ENCODE measurements at regions not wholly inside any gene's neighbourhood (a gene's known extent, or its start where the extent isn't known, plus 50 kb on each side); places are given as distances from the start of the nearest gene placed in this dataset.

DNA sequence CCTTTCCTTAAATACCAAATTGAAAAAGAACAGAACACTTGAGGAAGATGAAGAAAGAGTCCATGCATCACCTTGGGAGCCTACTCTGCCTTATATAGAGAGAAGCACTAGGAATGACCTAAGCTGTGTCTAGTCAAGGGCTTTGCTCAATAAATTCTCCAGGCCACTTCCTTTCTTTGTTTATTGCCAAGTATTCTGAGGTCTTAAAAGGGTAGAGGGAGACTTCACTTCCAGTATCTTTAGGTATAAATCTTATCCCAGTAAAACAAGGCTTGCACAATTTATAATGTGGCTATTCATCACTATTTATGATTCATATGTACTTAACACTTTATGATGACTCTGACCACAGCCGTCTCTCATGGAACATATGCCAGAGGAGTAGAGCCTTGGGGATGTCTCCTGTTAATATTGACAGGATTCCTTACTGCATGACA, 85.1 kb upstream of the ARHGAP5 start (continued):
- TF ChIP-seq CHD7 (IDR thresholded peaks at IDR 0.05; ENCODE audit: low read depth, low read length) (no peak), PATZ1 (CRISPR knock-in tag; IDR thresholded peaks at IDR 0.05; ENCODE audit: borderline replicate concordance) (no peak), FOXA1 (IDR thresholded peaks at IDR 0.05; ENCODE audit: borderline replicate concordance) (no peak)
